Fibroblast of skin of back (primary cell): ENCODE measurements at regions not wholly inside any gene's neighbourhood (a gene's known extent, or its start where the extent isn't known, plus 50 kb on each side); places are given as distances from the start of the nearest gene placed in this dataset.
A peak's percentile ranks its signal among the peaks of the same experiment; 100 is the strongest.

Experiments
- DNase-seq: peaks from one replicate; pipeline ENCODE4 v3.0.0-alpha.2; 2013

GRCh38 chr1:99170516-99170915, 93.8 kb upstream of the PLPPR4 start:
- peak; percentile 61 for DNase-seq

GRCh38 chr1:99171184-99171813, 93.0 kb upstream of the PLPPR4 start:
- no peak for DNase-seq

- peak; percentile 54 for DNase-seq
Observed at GRCh38 chr1:99173282-99173681, 91.0 kb upstream of the PLPPR4 start.

- no peak for DNase-seq
Observed at GRCh38 chr1:99173900-99174299, 90.4 kb upstream of the PLPPR4 start.

GRCh38 chr1:99176753-99177152, 87.5 kb upstream of the PLPPR4 start:
- no peak for DNase-seq

- no peak for DNase-seq
Observed at GRCh38 chr1:99177465-99177864, 86.8 kb upstream of the PLPPR4 start.

- peak; percentile 69 for DNase-seq
Observed at GRCh38 chr1:99180343-99180808, 83.9 kb upstream of the PLPPR4 start.

GRCh38 chr1:99180915-99181314, 83.4 kb upstream of the PLPPR4 start:
- DNase-seq: no peak

- DNase-seq: no peak
Observed at GRCh38 chr1:99181892-99182291, 82.4 kb upstream of the PLPPR4 start.

- DNase-seq: no peak
Observed at GRCh38 chr1:99185196-99185595, 79.1 kb upstream of the PLPPR4 start.

- DNase-seq: no peak
Observed at GRCh38 chr1:99193431-99193830, 70.9 kb upstream of the PLPPR4 start.

GRCh38 chr1:99198393-99198792, 65.9 kb upstream of the PLPPR4 start:
- DNase-seq: no peak

- no peak for DNase-seq
Observed at GRCh38 chr1:99207216-99207615, 57.1 kb upstream of the PLPPR4 start.
